GM12878 (cell line): ENCODE measurements at regions not wholly inside any gene's neighbourhood (a gene's known extent, or its start where the extent isn't known, plus 50 kb on each side); places are given as distances from the start of the nearest gene placed in this dataset.
A peak's percentile ranks its signal among the peaks of the same experiment; 100 is the strongest.

ENCODE experiments used
- ATAC-seq: fragments of 200-7000 bp; cut with Tn5 transposase; 3 replicates; pipeline ENCODE4 v1.9.1; 2020; ENCODE audit warnings: mild to moderate bottlenecking, moderate library complexity
- BruUV-seq: library from RNA; stranded (reverse); fragments of 400-500 nt; replicated peaks from 2 replicates; lab custom pipeline; 2021; lab: Mats Ljungman, UMichigan
- CTCF ChIA-PET: fragments of 300-600 bp; sonication (Branson Sonifier 250); formaldehyde crosslinking; extraction: SDS; loops from one replicate; lab custom pipeline; 2021; ENCODE audit warnings: inconsistent platforms; lab: Yijun Ruan, JAX
- POLR2A ChIA-PET: fragments of 350-600 bp; formaldehyde crosslinking; extraction: SDS; loops from one replicate; lab custom pipeline; 2021; ENCODE audit warnings: inconsistent platforms; lab: Charles Lee
- RAD21 ChIA-PET: fragments of 300-600 bp; sonication (Branson Sonifier 250); formaldehyde crosslinking; loops from one replicate; lab custom pipeline; 2023; ENCODE audit warnings: antibody characterized with exemption; ENCODE audit not compliant: unreplicated experiment; lab: Charles Lee
- SMC1A ChIA-PET: fragments of 300-600 bp; sonication (Branson Sonifier 250); formaldehyde crosslinking; loops from one replicate; lab custom pipeline; 2023; ENCODE audit not compliant: unreplicated experiment, uncharacterized antibody; lab: Charles Lee
- DNase-seq: peaks from one replicate; pipeline ENCODE4 v3.0.0-alpha.2; 2011; ENCODE audit warnings: low read depth, low spot score
- FAIRE-seq: peaks from 3 replicates; lab custom pipeline; 2011; peaks lifted over from hg19 to GRCh38; lab: Jason Lieb, UNC
- H2AFZ ChIP-seq: 2 replicates; pipeline ENCODE4 v1.6.0; 2011; ENCODE audit warnings: low read depth, low read length, control low read depth; ENCODE audit not compliant: control insufficient read depth
- H3K27ac ChIP-seq: 2 replicates; pipeline ENCODE4 v1.5.1; 2011; ENCODE audit warnings: control low read depth; ENCODE audit not compliant: control insufficient read depth, insufficient read depth
- H3K27me3 ChIP-seq, 2 experiments: replicated peaks in 1 of 2; 2 replicates each; pipeline versions ENCODE4 v1.6.0 to v1.6.1; 2011; ENCODE audit warnings: low read length in 1 of 2; ENCODE audit not compliant: control insufficient read depth in 2 of 2, insufficient read depth in 2 of 2
- H3K36me3 ChIP-seq, 2 experiments: 2 replicates each; pipeline ENCODE4 v1.5.1; 2011; ENCODE audit warnings: low read length in 1 of 2; ENCODE audit not compliant: control insufficient read depth in 2 of 2, insufficient read depth in 2 of 2
- H3K4me1 ChIP-seq: 2 replicates; pipeline ENCODE4 v1.6.1; 2011; ENCODE audit warnings: mild to moderate bottlenecking, low read length, moderate library complexity, mixed read lengths; ENCODE audit not compliant: control insufficient read depth, insufficient read depth
- H3K4me2 ChIP-seq: 2 replicates; pipeline ENCODE4 v1.6.0; 2011; ENCODE audit warnings: control low read depth; ENCODE audit not compliant: control insufficient read depth, insufficient read depth
- H3K4me3 ChIP-seq: fragments of 200-600 bp; sonication (generic); 2 replicates; pipeline ENCODE4 v1.5.1; 2016
- H3K79me2 ChIP-seq: 2 replicates; pipeline ENCODE4 v1.6.0; 2011; ENCODE audit warnings: low read length; ENCODE audit not compliant: control insufficient read depth, insufficient read depth
- H3K9ac ChIP-seq: 2 replicates; pipeline ENCODE4 v1.8.0; 2011; ENCODE audit warnings: low read length, control low read depth, mixed read lengths; ENCODE audit not compliant: control insufficient read depth, insufficient read depth
- H3K9me3 ChIP-seq: replicated peaks from 3 replicates; pipeline ENCODE4 v1.5.1; 2011; ENCODE audit warnings: mild to moderate bottlenecking, low read length; ENCODE audit not compliant: control insufficient read depth, insufficient read depth
- H4K20me1 ChIP-seq: 2 replicates; pipeline ENCODE4 v1.6.0; 2011; ENCODE audit not compliant: control insufficient read depth, insufficient read depth
- ATF7 ChIP-seq: fragments of 450-650 bp; IDR thresholded peaks from 2 replicates; pipeline ENCODE4 v1.6.1; 2016; ENCODE audit warnings: low read depth, mild to moderate bottlenecking
- ESRRA ChIP-seq: IDR thresholded peaks from 2 replicates; pipeline ENCODE4 v1.6.1; 2012; ENCODE audit warnings: mild to moderate bottlenecking, low read length, improper control_type of control experiment
- KLF5 ChIP-seq: fragments of 450-650 bp; IDR thresholded peaks from 2 replicates; pipeline ENCODE4 v1.6.1; 2014; ENCODE audit warnings: mild to moderate bottlenecking; ENCODE audit not compliant: partially characterized antibody
- LARP7 ChIP-seq: fragments of 450-650 bp; IDR thresholded peaks from 2 replicates; pipeline ENCODE4 v1.6.1; 2017; ENCODE audit warnings: mild to moderate bottlenecking
- MAX ChIP-seq: IDR thresholded peaks from 2 replicates; pipeline ENCODE4 v1.6.1; 2012; ENCODE audit warnings: low read depth, low read length, improper control_type of control experiment
- POLR2AphosphoS2 ChIP-seq: IDR thresholded peaks from 2 replicates; pipeline ENCODE4 v1.6.1; 2011; ENCODE audit warnings: low read depth, mild to moderate bottlenecking, low read length, improper control_type of control experiment, moderate library complexity
- POLR2AphosphoS5 ChIP-seq: IDR thresholded peaks from 2 replicates; pipeline ENCODE4 v1.6.1; 2011; ENCODE audit warnings: mild to moderate bottlenecking, low read length, inconsistent platforms
- RCOR1 ChIP-seq: conservative IDR thresholded peaks from 2 replicates; pipeline ENCODE4 v1.6.1; 2012; ENCODE audit warnings: low read depth, low read length, improper control_type of control experiment
- RELB ChIP-seq: fragments of 450-650 bp; IDR thresholded peaks from 2 replicates; pipeline ENCODE4 v1.6.1; 2017; ENCODE audit warnings: low read depth, mild to moderate bottlenecking, moderate library complexity
- SKIL ChIP-seq: fragments of 450-650 bp; IDR thresholded peaks from 2 replicates; pipeline ENCODE4 v1.6.1; 2017; ENCODE audit warnings: mild to moderate bottlenecking, low read depth, inconsistent platforms; ENCODE audit not compliant: poor library complexity, severe bottlenecking
- ZBED1 ChIP-seq: IDR thresholded peaks from 2 replicates; pipeline ENCODE4 v1.6.1; 2016; ENCODE audit warnings: borderline replicate concordance
- WGBS: methylation state at CpG from one replicate; pipeline ENCODE4 v1.1.6; 2016; ENCODE audit warnings: low lambda C conversion rate; ENCODE audit not compliant: insufficient replicate concordance, insufficient coverage; ENCODE audit errors: missing lambda C conversion rate; 5-methylcytosine and 5-hydroxymethylcytosine counted together
- in situ Hi-C: fragments of 300-500 bp; cut with MboI; formaldehyde crosslinking; loops from 9 replicates; pipeline ENCODE4 v1.14.3; 2018; ENCODE audit warnings: mixed read lengths
- intact Hi-C: fragments of 100-400 bp; cut with micrococcal nuclease; formaldehyde crosslinking; loops from one replicate; pipeline ENCODE4 v1.14.2; 2022; ENCODE audit not compliant: unreplicated experiment
- TF ChIP-seq, protein P1 (sequence below): IDR thresholded peaks from 2 replicates; pipeline ENCODE4 v1.6.1; 2011; ENCODE audit warnings: borderline replicate concordance, low read depth, mild to moderate bottlenecking, moderate library complexity, mixed read lengths, low read length; ENCODE audit not compliant: insufficient read depth; ENCODE audit errors: extremely low read length
- TF ChIP-seq, protein P2 (sequence below): fragments of 450-650 bp; formaldehyde crosslinking; IDR thresholded peaks from 2 replicates; pipeline ENCODE4 v1.5.0; 2022; ENCODE audit warnings: mild to moderate bottlenecking, missing genetic modification characterization

GRCh38 chr15:96066126-96066525, 264.4 kb upstream of the NR2F2 start:
- ChIA-PET CTCF (interaction anchor here (0.6 to 1.1 kb wide), 3 partner anchors 9 to 271 kb away, joined by 3 to 4 read pairs (median 3); no protein-coding TSS in a partner anchor), POLR2A (no interaction called here), RAD21 (interaction anchor here (0.9 kb wide), 1 partner anchor 30 kb away, joined by 3 read pairs; no protein-coding TSS in a partner anchor), SMC1A (interaction anchor here (1.0 to 3.7 kb wide), 4 partner anchors 9 to 28 kb away, joined by 3 to 18 read pairs (median 8); no protein-coding TSS in a partner anchor)
- Histone ChIP-seq H3K4me1 (no peaks in the 10 kb centered on the region), H3K4me2 (no peak overlapping the region), H3K4me3 (no peak overlapping the region), H3K9ac (no peak overlapping the region), H3K27me3 (no peaks in the 10 kb centered on the region), H4K20me1 (no peaks in the 10 kb centered on the region), H3K79me2 (no peaks in the 10 kb centered on the region), H3K27ac (no peak overlapping the region), H2AFZ (peak overlapping the region; percentile 8; the same call in 1 of the 2 replicates), H3K9me3 (peaks cover 3% of the 10 kb centered on the region; the same call in 2 of the 3 replicates), H3K36me3 (no peaks in the 10 kb centered on the region)
- ATAC-seq = no peak
- intact Hi-C loops (no loop called here), in situ Hi-C loops (no loop called here)
- FAIRE-seq = no peak
- 76% methylated on average over 4 of the region's 4 CpGs for WGBS
- BruUV-seq = no TSS peak
- DNase-seq = no peak
- TF ChIP-seq RELB (no peak), ZBED1 (no peak), SKIL (no peak), POLR2AphosphoS2 (no peak), RCOR1 (no peak), MAX (no peak), ESRRA (no peak), KLF5 (no peak), POLR2AphosphoS5 (no peak), LARP7 (no peak), ATF7 (no peak)
- TF ChIP-seq, protein P1, sequence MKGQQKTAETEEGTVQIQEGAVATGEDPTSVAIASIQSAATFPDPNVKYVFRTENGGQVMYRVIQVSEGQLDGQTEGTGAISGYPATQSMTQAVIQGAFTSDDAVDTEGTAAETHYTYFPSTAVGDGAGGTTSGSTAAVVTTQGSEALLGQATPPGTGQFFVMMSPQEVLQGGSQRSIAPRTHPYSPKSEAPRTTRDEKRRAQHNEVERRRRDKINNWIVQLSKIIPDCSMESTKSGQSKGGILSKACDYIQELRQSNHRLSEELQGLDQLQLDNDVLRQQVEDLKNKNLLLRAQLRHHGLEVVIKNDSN = no peak
- TF ChIP-seq, protein P2, sequence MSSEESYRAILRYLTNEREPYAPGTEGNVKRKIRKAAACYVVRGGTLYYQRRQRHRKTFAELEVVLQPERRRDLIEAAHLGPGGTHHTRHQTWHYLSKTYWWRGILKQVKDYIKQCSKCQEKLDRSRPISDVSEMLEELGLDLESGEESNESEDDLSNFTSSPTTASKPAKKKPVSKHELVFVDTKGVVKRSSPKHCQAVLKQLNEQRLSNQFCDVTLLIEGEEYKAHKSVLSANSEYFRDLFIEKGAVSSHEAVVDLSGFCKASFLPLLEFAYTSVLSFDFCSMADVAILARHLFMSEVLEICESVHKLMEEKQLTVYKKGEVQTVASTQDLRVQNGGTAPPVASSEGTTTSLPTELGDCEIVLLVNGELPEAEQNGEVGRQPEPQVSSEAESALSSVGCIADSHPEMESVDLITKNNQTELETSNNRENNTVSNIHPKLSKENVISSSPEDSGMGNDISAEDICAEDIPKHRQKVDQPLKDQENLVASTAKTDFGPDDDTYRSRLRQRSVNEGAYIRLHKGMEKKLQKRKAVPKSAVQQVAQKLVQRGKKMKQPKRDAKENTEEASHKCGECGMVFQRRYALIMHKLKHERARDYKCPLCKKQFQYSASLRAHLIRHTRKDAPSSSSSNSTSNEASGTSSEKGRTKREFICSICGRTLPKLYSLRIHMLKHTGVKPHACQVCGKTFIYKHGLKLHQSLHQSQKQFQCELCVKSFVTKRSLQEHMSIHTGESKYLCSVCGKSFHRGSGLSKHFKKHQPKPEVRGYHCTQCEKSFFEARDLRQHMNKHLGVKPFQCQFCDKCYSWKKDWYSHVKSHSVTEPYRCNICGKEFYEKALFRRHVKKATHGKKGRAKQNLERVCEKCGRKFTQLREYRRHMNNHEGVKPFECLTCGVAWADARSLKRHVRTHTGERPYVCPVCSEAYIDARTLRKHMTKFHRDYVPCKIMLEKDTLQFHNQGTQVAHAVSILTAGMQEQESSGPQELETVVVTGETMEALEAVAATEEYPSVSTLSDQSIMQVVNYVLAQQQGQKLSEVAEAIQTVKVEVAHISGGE (CRISPR knock-in tag) = no peak
